K562 (cell line): ENCODE measurements at regions not wholly inside any gene's neighbourhood (a gene's known extent, or its start where the extent isn't known, plus 50 kb on each side); places are given as distances from the start of the nearest gene placed in this dataset.

Experiments
- EGR1 ChIP-seq: fragments of 450-650 bp; conservative IDR thresholded peaks from 2 replicates; pipeline ENCODE4 v1.6.1; 2017; ENCODE audit warnings: mild to moderate bottlenecking
- FUS ChIP-seq: fragments of 200-400 bp; formaldehyde crosslinking; optimal IDR thresholded peaks from 2 replicates; pipeline ENCODE3; 2017; ENCODE audit warnings: low read depth, low read length
- HDAC6 ChIP-seq: IDR thresholded peaks from 2 replicates; pipeline ENCODE4 v1.6.1; 2012; ENCODE audit warnings: low read depth, mild to moderate bottlenecking, control low read depth, inconsistent platforms, low read length, moderate library complexity
- NELFE ChIP-seq: IDR thresholded peaks from 2 replicates; pipeline ENCODE4 v1.6.1; 2011; ENCODE audit warnings: mild to moderate bottlenecking; ENCODE audit not compliant: insufficient read depth, insufficient read length
- SMARCE1 ChIP-seq: fragments of 450-650 bp; IDR thresholded peaks from 2 replicates; pipeline ENCODE4 v1.7.1; 2016; ENCODE audit warnings: mild to moderate bottlenecking
- TBL1XR1 ChIP-seq, 2 experiments: IDR thresholded peaks; 2 replicates each; pipeline ENCODE4 v1.6.1; 2012; ENCODE audit warnings: improper control_type of control experiment in 2 of 2, low read length in 2 of 2, mild to moderate bottlenecking in 1 of 2
- TOE1 ChIP-seq, 2 experiments: fragments of 450-650 bp in 1 of 2; sonication (generic) in 1 of 2; formaldehyde crosslinking in 1 of 2; IDR thresholded peaks; 2 replicates each; pipeline versions ENCODE4 v1.7.1 to v1.8.0; 2016 to 2022; ENCODE audit warnings: borderline replicate concordance in 2 of 2, mild to moderate bottlenecking in 2 of 2, antibody characterized with exemption in 1 of 2, inconsistent platforms in 1 of 2, low read depth in 1 of 2, missing genetic modification reagents in 1 of 2, moderate library complexity in 1 of 2
- ZC3H8 ChIP-seq: fragments of 450-650 bp; IDR thresholded peaks from 2 replicates; pipeline ENCODE4 v1.6.1; 2017
- ZKSCAN1 ChIP-seq: fragments of 150-350 bp; IDR thresholded peaks from 2 replicates; pipeline ENCODE4 v1.6.1; 2016; ENCODE audit warnings: low read depth, low read length
- ZNF146 ChIP-seq: IDR thresholded peaks from one replicate; pipeline ENCODE4 v1.6.1; 2018; ENCODE audit warnings: missing compliant biosample characterization; ENCODE audit not compliant: unreplicated experiment
- ZNF668 ChIP-seq: fragments of 250-450 bp; sonication (Bioruptor Pico); IDR thresholded peaks from 2 replicates; pipeline ENCODE4 v1.8.0; 2022; ENCODE audit warnings: mild to moderate bottlenecking, inconsistent platforms
- TF ChIP-seq, protein P1 (sequence below): fragments of 450-650 bp; IDR thresholded peaks from one replicate; pipeline ENCODE4 v1.6.1; 2018; ENCODE audit warnings: mild to moderate bottlenecking, moderate library complexity; ENCODE audit not compliant: partially characterized antibody
- TF ChIP-seq, protein P2 (sequence below): sonication (generic); formaldehyde crosslinking; IDR thresholded peaks from 2 replicates; pipeline ENCODE4 v1.8.1; 2023; ENCODE audit warnings: mild to moderate bottlenecking, missing genetic modification reagents
- TF ChIP-seq, protein P3 (sequence below): fragments of 250-450 bp; sonication (Bioruptor Pico); IDR thresholded peaks from 2 replicates; pipeline ENCODE4 v1.6.1; 2021; ENCODE audit warnings: mild to moderate bottlenecking
- TF ChIP-seq, protein P4 (sequence below): fragments of 450-650 bp; IDR thresholded peaks from 2 replicates; pipeline ENCODE4 v1.6.1; 2016; ENCODE audit warnings: borderline replicate concordance
- TF ChIP-seq, protein P5 (sequence below), 2 experiments: IDR thresholded peaks in 1 of 2; conservative IDR thresholded peaks in 1 of 2; 2 replicates each; pipeline ENCODE4 v1.6.1; 2016; ENCODE audit warnings: low read depth in 2 of 2, mild to moderate bottlenecking in 1 of 2, missing compliant biosample characterization in 1 of 2, missing genetic modification characterization in 1 of 2, moderate library complexity in 1 of 2

DNA sequence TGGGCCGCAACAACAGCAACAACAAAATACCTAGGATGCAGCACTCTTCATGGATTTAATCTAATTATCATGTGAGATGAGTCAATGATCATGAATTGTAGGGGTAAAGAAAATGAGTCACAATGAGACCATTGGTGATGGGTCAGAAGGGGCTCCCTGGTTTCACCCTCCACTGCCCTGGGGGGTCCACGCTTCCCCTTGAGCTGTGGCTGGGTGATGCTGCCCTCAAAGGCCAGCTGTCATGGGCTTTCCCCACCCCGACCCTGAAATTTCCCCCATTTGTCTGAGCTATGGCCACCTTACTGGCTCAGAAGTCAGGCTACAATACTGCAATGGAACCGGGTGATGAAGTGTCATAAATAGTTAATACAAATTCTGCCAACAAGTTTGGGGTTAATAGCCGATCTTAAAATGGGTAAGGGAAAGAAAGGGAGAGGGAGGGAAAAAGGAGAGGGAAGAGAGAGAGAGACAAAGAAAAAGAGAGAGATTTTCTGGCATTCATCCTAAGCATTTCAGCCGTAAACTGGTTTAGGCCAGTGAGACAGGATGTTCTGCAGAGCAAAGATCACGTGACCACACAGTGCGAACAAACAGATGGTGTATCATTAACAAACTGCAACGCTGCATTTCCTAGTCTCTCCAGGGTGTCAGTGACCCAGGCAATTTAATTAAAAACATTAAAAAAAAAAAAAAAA, 143.4 kb upstream of the ERRFI1 start (continued):
- TF ChIP-seq SMARCE1, result no peak
- no peak for TF ChIP-seq FUS
- no peak for TF ChIP-seq ZC3H8
- TF ChIP-seq NELFE, result no peak
- TF ChIP-seq, protein P1, sequence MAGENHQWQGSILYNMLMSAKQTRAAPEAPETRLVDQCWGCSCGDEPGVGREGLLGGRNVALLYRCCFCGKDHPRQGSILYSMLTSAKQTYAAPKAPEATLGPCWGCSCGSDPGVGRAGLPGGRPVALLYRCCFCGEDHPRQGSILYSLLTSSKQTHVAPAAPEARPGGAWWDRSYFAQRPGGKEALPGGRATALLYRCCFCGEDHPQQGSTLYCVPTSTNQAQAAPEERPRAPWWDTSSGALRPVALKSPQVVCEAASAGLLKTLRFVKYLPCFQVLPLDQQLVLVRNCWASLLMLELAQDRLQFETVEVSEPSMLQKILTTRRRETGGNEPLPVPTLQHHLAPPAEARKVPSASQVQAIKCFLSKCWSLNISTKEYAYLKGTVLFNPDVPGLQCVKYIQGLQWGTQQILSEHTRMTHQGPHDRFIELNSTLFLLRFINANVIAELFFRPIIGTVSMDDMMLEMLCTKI, result no peak
- no peak for TF ChIP-seq TBL1XR1 (IDR thresholded peaks at IDR 0.05; ENCODE audit: low read length in 2 of 2)
- TF ChIP-seq, protein P2, sequence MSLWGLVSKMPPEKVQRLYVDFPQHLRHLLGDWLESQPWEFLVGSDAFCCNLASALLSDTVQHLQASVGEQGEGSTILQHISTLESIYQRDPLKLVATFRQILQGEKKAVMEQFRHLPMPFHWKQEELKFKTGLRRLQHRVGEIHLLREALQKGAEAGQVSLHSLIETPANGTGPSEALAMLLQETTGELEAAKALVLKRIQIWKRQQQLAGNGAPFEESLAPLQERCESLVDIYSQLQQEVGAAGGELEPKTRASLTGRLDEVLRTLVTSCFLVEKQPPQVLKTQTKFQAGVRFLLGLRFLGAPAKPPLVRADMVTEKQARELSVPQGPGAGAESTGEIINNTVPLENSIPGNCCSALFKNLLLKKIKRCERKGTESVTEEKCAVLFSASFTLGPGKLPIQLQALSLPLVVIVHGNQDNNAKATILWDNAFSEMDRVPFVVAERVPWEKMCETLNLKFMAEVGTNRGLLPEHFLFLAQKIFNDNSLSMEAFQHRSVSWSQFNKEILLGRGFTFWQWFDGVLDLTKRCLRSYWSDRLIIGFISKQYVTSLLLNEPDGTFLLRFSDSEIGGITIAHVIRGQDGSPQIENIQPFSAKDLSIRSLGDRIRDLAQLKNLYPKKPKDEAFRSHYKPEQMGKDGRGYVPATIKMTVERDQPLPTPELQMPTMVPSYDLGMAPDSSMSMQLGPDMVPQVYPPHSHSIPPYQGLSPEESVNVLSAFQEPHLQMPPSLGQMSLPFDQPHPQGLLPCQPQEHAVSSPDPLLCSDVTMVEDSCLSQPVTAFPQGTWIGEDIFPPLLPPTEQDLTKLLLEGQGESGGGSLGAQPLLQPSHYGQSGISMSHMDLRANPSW (CRISPR knock-in tag), result no peak
- TF ChIP-seq, protein P3, sequence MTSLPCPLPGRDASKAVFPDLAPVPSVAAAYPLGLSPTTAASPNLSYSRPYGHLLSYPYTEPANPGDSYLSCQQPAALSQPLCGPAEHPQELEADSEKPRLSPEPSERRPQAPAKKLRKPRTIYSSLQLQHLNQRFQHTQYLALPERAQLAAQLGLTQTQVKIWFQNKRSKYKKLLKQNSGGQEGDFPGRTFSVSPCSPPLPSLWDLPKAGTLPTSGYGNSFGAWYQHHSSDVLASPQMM, result no peak
- TF ChIP-seq TOE1 (IDR thresholded peaks at IDR 0.05; ENCODE audit: borderline replicate concordance), result peak; percentile 99
- TF ChIP-seq TOE1 (CRISPR knock-in tag; IDR thresholded peaks at IDR 0.05; ENCODE audit: borderline replicate concordance, low read depth), result no peak
- TF ChIP-seq, protein P4, sequence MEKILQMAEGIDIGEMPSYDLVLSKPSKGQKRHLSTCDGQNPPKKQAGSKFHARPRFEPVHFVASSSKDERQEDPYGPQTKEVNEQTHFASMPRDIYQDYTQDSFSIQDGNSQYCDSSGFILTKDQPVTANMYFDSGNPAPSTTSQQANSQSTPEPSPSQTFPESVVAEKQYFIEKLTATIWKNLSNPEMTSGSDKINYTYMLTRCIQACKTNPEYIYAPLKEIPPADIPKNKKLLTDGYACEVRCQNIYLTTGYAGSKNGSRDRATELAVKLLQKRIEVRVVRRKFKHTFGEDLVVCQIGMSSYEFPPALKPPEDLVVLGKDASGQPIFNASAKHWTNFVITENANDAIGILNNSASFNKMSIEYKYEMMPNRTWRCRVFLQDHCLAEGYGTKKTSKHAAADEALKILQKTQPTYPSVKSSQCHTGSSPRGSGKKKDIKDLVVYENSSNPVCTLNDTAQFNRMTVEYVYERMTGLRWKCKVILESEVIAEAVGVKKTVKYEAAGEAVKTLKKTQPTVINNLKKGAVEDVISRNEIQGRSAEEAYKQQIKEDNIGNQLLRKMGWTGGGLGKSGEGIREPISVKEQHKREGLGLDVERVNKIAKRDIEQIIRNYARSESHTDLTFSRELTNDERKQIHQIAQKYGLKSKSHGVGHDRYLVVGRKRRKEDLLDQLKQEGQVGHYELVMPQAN, result no peak
- TF ChIP-seq ZNF146 (CRISPR knock-in tag), result no peak
- TF ChIP-seq ZNF668, result no peak
- TF ChIP-seq EGR1, result no peak
- no peak for TF ChIP-seq ZKSCAN1
- no peak for TF ChIP-seq HDAC6
- TF ChIP-seq, protein P5, sequence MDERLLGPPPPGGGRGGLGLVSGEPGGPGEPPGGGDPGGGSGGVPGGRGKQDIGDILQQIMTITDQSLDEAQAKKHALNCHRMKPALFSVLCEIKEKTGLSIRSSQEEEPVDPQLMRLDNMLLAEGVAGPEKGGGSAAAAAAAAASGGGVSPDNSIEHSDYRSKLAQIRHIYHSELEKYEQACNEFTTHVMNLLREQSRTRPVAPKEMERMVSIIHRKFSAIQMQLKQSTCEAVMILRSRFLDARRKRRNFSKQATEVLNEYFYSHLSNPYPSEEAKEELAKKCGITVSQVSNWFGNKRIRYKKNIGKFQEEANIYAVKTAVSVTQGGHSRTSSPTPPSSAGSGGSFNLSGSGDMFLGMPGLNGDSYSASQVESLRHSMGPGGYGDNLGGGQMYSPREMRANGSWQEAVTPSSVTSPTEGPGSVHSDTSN (CRISPR knock-in tag; IDR thresholded peaks at IDR 0.05; ENCODE audit: low read depth), result no peak
- TF ChIP-seq, protein P5 (tag; conservative IDR thresholded peaks at IDR 0.05; ENCODE audit: low read depth), result no peak
